ENCODE measurements at regions not wholly inside any gene's neighbourhood (a gene's known extent, or its start where the extent isn't known, plus 50 kb on each side); places are given as distances from the start of the nearest gene placed in this dataset.

GRCh38 chrX:39653691-39654090 lies 444.1 kb downstream of the BCOR start:
- no peak for DNase-seq

DNA sequence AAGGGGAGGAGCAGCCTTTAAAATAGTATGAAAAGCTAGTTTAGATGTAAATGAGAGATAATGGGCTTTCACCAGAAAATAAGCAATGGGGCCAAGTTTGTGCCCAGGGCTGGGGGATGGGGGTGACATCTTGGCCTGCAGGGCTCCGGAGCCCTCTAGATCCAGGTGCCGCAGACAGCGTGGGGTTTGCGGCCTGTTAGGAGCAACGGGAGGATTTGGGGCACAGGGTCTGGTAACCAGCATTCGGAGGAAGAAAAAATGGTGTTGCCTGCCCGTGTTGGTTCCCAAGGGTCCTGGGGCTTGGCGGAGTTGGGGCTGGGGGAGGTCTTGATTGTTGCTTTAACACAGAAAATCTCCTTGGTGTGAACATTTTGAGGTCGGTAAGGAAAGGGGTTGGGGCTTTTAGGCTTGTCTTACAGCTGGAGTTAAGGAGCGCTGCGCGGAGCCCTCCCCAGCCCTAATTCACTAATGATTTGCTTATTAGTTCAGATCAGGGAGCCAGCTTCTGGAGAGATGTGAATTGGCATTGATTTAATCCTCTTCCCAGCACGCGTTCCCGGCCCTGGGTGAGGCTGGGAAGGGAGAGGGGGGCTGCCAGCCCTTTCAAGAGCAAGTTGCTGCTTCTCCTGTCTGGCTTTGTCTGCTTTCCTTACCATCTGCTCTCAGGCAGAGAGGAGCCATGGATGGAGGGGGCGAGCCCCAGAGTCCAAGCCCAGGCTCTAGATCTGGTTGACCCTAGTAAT lies 443.4 kb downstream of the BCOR start:
- peak; percentile 19 for DNase-seq

DNA sequence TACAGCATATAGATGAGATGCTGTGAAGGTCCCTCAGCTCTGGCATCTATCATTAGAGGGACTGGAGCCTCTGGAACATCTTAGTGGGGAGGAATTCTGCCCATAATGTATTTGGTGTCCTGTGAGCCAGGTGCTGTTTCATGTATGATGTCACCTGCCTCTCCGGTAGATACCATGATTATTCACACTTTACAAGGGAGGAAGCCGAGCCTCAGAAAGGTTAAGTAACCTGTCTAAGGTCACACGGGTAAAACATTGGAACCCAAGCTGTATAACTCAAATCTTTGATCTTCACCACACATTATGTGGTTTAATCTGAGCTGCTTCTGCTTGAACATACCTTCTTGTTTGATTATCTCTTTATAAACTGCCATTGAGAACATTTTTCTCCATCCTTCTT lies 442.8 kb downstream of the BCOR start:
- DNase-seq, result no peak

- DNase-seq, result no peak
These were observed 436.4 kb downstream of the BCOR start for GRCh38 chrX:39661116-39661907.

DNA sequence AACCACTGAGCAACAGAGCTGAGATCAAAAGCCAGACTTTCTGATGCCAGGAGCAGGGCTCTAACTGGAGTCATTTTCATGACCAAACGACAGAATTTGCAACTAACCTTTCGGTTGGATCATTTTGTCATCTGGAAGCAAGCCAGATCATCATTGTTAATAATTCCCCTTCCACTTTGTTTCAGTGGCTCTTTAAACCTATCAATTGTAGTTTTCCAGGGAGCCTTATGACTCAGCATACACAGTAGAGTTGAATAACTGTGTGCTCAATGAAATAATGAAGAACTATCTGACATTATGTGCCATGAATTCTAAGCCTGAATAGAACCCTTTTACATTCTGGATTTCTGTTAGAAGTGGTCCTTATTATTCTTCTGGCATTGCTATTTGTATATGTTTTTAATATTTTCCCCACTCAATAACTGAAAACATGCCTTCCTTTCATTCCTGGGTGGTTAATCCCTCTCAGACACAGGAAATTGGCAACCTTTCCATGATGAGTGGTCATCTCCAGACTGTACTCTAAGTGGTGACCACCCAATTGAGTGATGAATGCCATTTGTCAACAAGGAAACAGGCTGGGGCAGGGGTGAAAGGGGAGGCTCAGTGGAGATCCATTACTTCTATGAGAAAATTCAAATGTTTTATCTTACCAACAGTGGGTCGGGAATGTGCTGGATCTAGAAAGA lies 431.8 kb downstream of the BCOR start:
- DNase-seq, result no peak

- no peak for DNase-seq
These were observed 430.6 kb downstream of the BCOR start for GRCh38 chrX:39667191-39667590.

GRCh38 chrX:39667736-39668482 lies 429.8 kb downstream of the BCOR start:
- DNase-seq, result peak; percentile 10

DNA sequence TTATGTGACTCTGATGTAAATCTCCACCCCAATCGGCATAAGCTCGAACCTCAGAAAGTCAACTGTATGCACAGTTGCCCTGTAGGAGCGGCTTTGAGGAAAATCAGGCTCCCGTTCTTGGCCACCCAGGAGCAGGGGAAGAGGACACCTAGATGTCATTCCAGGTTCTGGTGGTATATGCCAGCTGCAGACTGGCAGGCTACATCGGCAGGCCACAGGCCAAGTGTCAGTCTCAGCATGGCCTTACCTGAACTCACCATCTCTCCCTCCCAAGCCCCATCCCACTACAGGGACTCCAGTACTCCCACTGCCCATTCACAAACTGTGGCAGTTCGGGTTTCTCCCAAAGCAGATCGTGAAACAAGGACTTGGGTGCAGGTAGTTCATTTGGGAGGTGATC lies 428.1 kb downstream of the BCOR start:
- no peak for DNase-seq

DNA sequence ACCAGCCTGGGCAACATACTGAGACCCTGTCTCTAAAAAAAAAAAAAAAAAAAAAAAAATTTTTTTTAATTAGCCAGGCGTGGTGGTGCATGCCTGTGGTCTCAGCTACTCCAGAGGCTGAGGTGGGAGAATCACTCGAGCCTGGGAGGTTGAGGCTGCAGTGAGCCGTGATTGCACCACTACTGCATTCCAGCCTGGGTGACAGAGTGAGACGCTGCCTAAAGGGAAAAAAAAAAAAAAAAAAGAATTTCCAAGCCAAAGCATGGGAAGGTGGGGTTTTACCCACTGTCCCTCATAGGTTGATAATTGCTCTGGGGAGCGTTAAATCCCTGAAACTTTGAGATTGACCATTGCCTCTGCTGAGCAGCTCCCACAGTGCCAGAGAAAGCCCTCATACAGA lies 427.5 kb downstream of the BCOR start:
- DNase-seq, result no peak

DNA sequence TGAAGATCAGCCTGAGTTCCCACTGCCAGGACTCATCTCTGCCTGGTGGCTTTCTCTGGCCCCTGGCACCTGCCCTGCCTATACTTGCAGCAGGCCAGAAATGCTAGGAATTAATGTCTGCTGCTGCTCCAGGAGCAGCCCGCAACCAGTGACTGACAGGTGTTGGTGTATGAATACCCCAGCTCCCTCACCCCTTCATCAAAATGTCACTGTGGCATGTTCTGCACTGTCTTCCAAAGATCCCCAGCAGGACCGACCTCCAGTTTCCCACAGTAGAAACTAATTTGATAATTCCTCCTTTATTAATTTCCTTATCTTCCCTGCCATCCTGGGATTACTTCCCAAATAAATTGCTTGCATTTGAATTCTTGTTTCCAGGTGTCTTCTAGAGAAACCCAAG lies 425.4 kb downstream of the BCOR start:
- DNase-seq, result no peak

DNA sequence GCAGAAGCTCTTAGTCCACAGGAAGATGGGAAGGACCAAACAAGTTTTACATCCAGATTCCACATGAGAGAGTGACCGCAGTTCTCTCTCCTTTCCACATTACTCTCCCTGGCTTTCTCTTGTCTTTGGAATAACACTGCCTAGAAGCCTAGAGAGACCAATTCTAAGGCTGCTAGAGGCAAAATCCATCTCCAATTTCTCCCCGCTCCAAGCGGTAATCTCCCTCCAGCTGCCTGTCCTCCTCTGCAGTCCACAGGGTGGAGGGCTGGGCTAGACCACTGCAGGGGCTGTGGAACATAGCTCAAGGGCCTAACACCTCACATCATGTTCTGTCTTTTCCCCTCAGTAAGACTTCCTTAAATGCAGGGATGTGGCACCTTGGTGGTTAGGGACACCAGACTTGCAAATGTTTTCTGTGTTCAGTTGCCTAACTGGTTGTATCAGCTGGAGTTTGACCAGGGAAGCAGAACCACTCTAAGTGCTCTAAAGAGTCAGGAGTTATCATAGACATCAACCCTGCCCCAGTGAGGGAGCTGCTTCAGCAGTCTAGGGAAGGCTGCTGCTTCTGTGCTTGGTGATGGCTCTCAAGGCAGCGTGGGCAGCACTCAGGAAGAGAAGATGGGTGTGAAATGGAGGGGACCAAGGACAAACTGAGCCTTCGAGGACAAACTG lies 423.1 kb downstream of the BCOR start:
- no peak for DNase-seq

- DNase-seq, result no peak
These were observed 422.6 kb downstream of the BCOR start for GRCh38 chrX:39675162-39675553.

GRCh38 chrX:39675619-39676018 lies 422.1 kb downstream of the BCOR start:
- peak; percentile 9 for DNase-seq

GRCh38 chrX:39676434-39676833 lies 421.3 kb downstream of the BCOR start:
- no peak for DNase-seq

DNA sequence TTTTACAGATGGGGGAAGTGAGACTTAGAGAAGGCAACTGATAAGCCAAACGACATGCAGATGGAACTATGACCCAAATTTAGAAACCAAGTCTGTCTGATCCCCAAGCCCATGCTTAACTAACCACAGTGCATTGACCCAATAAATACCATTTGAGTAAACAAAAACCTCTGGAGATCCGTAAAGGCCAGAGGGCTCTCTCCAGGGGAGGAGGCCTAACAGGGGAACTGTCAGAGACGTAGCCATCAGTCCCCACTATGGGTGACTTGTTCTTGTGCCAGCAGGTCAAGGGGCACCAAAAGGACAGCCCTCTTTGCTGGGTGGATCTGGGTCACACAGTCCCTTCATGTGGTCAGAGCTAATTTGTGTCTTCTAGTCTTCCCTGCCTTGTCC lies 420.2 kb downstream of the BCOR start:
- no peak for DNase-seq

DNA sequence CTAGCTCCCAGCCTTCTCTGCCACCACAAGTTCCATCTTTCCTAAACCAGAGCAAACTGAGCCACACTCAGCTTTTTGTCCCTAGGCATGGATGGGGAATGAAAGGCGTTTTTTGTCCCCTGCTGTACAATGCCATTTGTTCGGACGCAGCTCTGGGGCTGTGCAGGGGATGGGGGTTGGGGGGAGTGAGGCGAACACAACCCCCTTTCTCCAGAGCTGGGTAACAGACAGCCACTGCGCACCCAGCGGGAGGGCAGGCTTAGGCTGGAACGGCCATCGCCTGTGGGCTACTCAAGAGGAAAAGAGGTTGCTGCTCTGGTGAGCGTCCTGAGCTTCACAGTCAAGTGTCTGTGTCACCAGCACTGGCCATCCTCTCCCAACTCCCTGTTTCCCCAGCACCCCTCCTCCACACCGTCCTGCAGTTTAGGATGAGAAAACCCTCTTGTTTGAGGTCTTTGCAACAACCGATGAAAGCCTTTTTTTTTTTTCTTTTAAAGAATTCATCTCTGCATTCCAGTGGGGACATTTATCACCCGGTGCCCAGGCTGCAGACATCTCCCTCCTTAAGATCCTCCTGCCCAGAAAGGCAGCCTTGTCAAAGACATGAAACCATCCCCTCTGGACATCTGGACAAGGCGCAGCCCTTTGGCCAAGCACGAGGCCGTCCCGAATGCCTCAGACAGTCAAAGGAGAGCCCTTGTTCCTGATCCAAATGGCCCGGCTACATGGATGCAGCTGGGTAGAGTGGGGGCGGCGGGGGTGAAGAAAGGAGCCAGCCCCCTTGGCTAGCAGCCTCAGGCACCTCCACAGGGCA lies 419.6 kb downstream of the BCOR start:
- no peak for DNase-seq

DNA sequence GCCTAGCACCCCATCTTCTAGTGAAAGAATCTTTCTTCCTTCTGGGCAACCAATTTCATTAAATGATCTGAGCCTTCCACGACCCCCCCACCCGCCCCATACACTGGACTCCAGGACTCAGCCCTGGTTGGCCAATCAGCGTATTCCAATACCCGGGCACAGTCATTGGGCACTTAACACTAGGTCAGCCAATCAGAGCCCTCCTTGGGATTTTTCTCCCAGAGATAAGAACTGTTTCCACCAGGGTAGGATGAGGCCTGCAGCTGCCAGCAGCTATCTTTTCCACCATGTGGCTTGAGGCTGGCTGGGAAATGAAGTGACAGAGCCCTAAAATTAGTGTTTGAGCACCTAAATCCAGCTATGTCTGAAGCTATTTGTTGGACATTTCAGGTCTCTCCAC lies 418.8 kb downstream of the BCOR start:
- no peak for DNase-seq

DNA sequence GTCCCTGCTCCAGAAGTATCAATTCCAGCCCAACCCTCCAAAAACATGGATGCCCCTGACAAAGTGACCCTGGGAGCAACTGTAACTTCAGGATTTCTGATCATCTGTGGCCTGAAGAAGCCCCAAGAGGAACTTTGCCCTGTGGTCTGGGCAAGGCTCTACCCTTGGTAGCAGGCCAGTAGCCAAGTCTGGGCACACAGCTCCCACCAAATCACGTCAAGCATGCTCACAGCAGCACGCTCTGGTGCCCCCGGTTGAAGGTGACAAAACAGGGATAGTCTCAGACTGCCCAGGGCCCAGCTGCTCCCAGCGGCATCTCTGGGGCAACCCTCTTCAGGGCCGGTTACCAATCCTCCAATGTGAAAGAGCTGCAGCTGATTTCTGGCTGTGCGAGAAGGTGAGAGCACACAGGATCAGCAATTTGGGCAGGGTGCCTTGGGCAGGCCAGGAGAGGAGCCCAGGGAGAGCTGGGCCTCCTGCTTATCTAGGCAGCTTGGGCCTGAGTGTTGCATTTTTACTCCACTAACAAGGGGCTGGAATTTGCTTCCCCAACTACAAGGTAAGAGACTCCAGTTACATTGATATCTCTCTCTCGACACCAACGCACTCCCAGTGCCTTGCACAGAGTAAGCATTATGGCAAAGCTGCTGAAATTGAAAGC lies 418.1 kb downstream of the BCOR start:
- no peak for DNase-seq

- no peak for DNase-seq
These were observed 415.9 kb downstream of the BCOR start for GRCh38 chrX:39681885-39682284.

- peak; percentile 17 for DNase-seq
These were observed 415.0 kb downstream of the BCOR start for GRCh38 chrX:39682778-39683177.

GRCh38 chrX:39688219-39688575 lies 409.6 kb downstream of the BCOR start:
- no peak for DNase-seq

Measured in NCI-H2171 treated with DMSO at 0.1 percent for 48 hours (cell line).